B cell (primary cell): ENCODE measurements at regions not wholly inside any gene's neighbourhood (a gene's known extent, or its start where the extent isn't known, plus 50 kb on each side); places are given as distances from the start of the nearest gene placed in this dataset.

ENCODE experiments used
- ATAC-seq: fragments of 200-7000 bp; cut with Tn5 transposase; one replicate; pipeline ENCODE4 v1.10.0; 2021; ENCODE audit warnings: low read depth, mild to moderate bottlenecking, moderate number of reproducible peaks, moderate library complexity
- CTCF ChIA-PET: fragments of 350-600 bp; sonication (Branson Sonifier 250); formaldehyde crosslinking; loops from one replicate; lab custom pipeline; 2021; ENCODE audit warnings: antibody characterized with exemption, inconsistent platforms; lab: Charles Lee
- POLR2A ChIA-PET: fragments of 350-600 bp; sonication (Branson Sonifier 250); formaldehyde crosslinking; loops from one replicate; lab custom pipeline; 2021; ENCODE audit warnings: antibody characterized with exemption; lab: Charles Lee
- DNase-seq: peaks from one replicate; pipeline ENCODE4 v3.0.0; 2013
- H2AFZ ChIP-seq: 2 replicates; pipeline ENCODE4 v1.6.1; 2012; ENCODE audit warnings: mild to moderate bottlenecking, low read depth, low read length; ENCODE audit not compliant: insufficient read depth, poor library complexity, severe bottlenecking
- H3K27ac ChIP-seq, 2 donors: 1 replicate in 1 of 2; 2 replicates in 1 of 2; pipeline ENCODE4 v1.5.1; 2012 to 2013; ENCODE audit warnings: low read length in 2 of 2, mild to moderate bottlenecking in 2 of 2, moderate library complexity in 1 of 2
- H3K27me3 ChIP-seq, 4 experiments: fragments of 200-600 bp in 1 of 4; sonication (generic) in 1 of 4; replicated peaks in 1 of 4; 1 replicate in 2 of 4; 2 replicates in 2 of 4; pipeline versions ENCODE4 v1.6.1 to v1.7.0; 2013 to 2016; ENCODE audit warnings: low read length in 3 of 4, mild to moderate bottlenecking in 2 of 4, mixed read lengths in 1 of 4, moderate library complexity in 1 of 4; ENCODE audit not compliant: insufficient read depth in 4 of 4, control insufficient read depth in 3 of 4; ENCODE audit errors: control extremely low read depth in 1 of 4
- H3K36me3 ChIP-seq, 2 experiments: replicated peaks in 1 of 2; 1 replicate in 1 of 2; 2 replicates in 1 of 2; pipeline versions ENCODE4 v1.6.1 to v1.7.1; 2013; ENCODE audit warnings: low read length in 1 of 2; ENCODE audit not compliant: insufficient read depth in 2 of 2, control insufficient read depth in 1 of 2; ENCODE audit errors: control extremely low read depth in 1 of 2, extremely low read depth in 1 of 2
- H3K4me1 ChIP-seq, 2 donors: fragments of 200-600 bp in 1 of 2; sonication (generic) in 1 of 2; 1 replicate in 1 of 2; 2 replicates in 1 of 2; pipeline versions ENCODE4 v1.5.1 to v1.6.1; 2013 to 2017; ENCODE audit warnings: low read length in 2 of 2; ENCODE audit not compliant: control insufficient read depth in 2 of 2, insufficient read depth in 2 of 2
- H3K4me2 ChIP-seq: replicated peaks from 2 replicates; pipeline ENCODE3; 2012; ENCODE audit warnings: mild to moderate bottlenecking, low read depth, low read length; ENCODE audit not compliant: poor library complexity, severe bottlenecking
- H3K4me3 ChIP-seq, 5 experiments: fragments of 200-600 bp in 1 of 5; sonication (generic) in 1 of 5; 1 replicate in 3 of 5; 2 replicates in 2 of 5; pipeline versions ENCODE4 v1.5.1 to v1.7.0; 2011 to 2016; ENCODE audit warnings: low read length in 4 of 5, mild to moderate bottlenecking in 4 of 5, low read depth in 2 of 5, control low read depth in 1 of 5, moderate library complexity in 1 of 5; ENCODE audit not compliant: insufficient read depth in 1 of 5; ENCODE audit errors: control extremely low read depth in 1 of 5, extremely low read depth in 1 of 5
- H3K79me2 ChIP-seq: fragments of 200-600 bp; sonication (generic); one replicate; pipeline ENCODE4 v1.6.0; 2016; ENCODE audit warnings: low read length; ENCODE audit not compliant: control insufficient read depth, insufficient read depth
- H3K9ac ChIP-seq: fragments of 200-600 bp; sonication (generic); 2 replicates; pipeline ENCODE4 v1.6.1; 2017; ENCODE audit warnings: mild to moderate bottlenecking, low read length, moderate library complexity
- H3K9me3 ChIP-seq, 3 donors: one replicate each; pipeline versions ENCODE4 v1.6.1 to v1.7.1; 2013; ENCODE audit warnings: low read length in 2 of 3; ENCODE audit not compliant: control insufficient read depth in 2 of 3, insufficient read depth in 1 of 3; ENCODE audit errors: control extremely low read depth in 1 of 3
- H4K20me1 ChIP-seq: 2 replicates; pipeline ENCODE4 v1.6.0; 2012; ENCODE audit warnings: mild to moderate bottlenecking, low read length; ENCODE audit not compliant: insufficient read depth, control insufficient read depth, poor library complexity, severe bottlenecking
- H3K27ac Mint-ChIP-seq: one replicate; pipeline ENCODE4 v1.8.0; 2021; ENCODE audit warnings: mixed read lengths
- H3K27me3 Mint-ChIP-seq: one replicate; pipeline ENCODE4 v1.8.0; 2021; ENCODE audit warnings: mixed read lengths
- H3K4me1 Mint-ChIP-seq: one replicate; pipeline ENCODE4 v1.8.0; 2021; ENCODE audit warnings: mixed read lengths
- H3K4me3 Mint-ChIP-seq: one replicate; pipeline ENCODE4 v1.8.0; 2021; ENCODE audit warnings: mixed read lengths
- H3K9me3 Mint-ChIP-seq: one replicate; pipeline ENCODE4 v1.8.0; 2022; ENCODE audit warnings: mixed read lengths; ENCODE audit not compliant: insufficient read depth
- EZH2 ChIP-seq: IDR thresholded peaks from 2 replicates; pipeline ENCODE4 v1.6.1; 2012; ENCODE audit warnings: borderline replicate concordance, low read depth, mild to moderate bottlenecking, moderate library complexity, low read length; ENCODE audit not compliant: insufficient read depth, poor library complexity, severe bottlenecking
- WGBS: methylation state at CpG from one replicate; pipeline ENCODE4 v1.1.5; 2013; ENCODE audit warnings: missing lambda C conversion rate; ENCODE audit not compliant: insufficient coverage; 5-methylcytosine and 5-hydroxymethylcytosine counted together
- intact Hi-C: fragments of 100-400 bp; cut with micrococcal nuclease; formaldehyde crosslinking; loops from one replicate; pipeline ENCODE4 v1.10.0; 2022
- TF ChIP-seq, protein P1 (sequence below): fragments of 200-600 bp; IDR thresholded peaks from one replicate; pipeline ENCODE4 v1.8.0; 2022; ENCODE audit warnings: antibody characterized with exemption, mild to moderate bottlenecking

DNA sequence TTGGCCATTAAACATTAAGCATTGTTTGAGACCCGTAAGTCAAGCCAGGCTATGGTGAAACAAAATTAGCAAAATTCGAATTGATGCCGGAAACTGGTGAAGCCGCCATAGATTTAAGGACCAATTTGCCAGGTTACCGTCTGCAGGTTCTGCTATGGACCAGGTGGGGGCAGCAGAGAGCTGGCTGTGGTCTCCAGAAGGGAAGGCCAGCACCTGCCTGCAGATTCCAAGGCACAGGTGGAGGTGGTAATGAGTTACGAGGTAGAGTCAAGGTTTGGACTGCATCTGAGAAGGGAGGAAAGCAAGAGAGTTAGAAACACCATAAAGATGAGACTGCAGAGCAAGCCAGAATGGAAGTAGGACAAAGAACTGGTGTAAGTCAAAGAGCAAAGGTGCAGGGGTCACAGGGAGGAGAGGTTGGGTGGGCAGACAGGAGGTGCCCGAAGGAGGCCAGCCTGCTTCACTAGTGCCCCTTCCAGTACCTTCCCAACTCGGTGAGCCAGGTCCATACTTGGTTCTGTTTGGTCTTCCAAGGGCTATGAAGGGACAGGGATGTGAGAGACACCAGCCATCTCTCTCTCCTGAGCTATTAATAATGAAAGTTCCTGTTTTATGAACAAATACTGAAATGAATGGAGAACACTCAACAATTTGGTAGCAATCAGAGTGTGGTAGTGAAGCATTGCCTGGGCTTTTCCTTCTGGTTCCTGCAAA lies 131.6 kb upstream of the ESR1 start:
- H3K27ac Mint-ChIP-seq, result no peak overlapping the region
- no peak overlapping the region for H3K27ac ChIP-seq
- no peaks in the 10 kb centered on the region for H3K79me2 ChIP-seq
- no peak overlapping the region for H3K4me3 ChIP-seq
- no peaks in the 10 kb centered on the region for H3K36me3 ChIP-seq
- 60% methylated on average over 6 of the region's 8 CpGs for WGBS
- no peaks in the 10 kb centered on the region for H3K27me3 Mint-ChIP-seq
- no peaks in the 10 kb centered on the region for H3K9me3 Mint-ChIP-seq
- H3K4me3 Mint-ChIP-seq, result no peak overlapping the region
- peak; percentile 92 for ATAC-seq
- H3K9ac ChIP-seq, result no peak overlapping the region
- peak; percentile 71 for DNase-seq
- H3K4me1 Mint-ChIP-seq, result peaks cover 3% of the 10 kb centered on the region
- H3K27me3 ChIP-seq, result no peaks in the 10 kb centered on the region
- POLR2A ChIA-PET, result interaction anchor here (0.6 kb wide), 1 partner anchor 595 kb away, joined by 3 read pairs; no protein-coding TSS in a partner anchor
- intact Hi-C loops, result loop anchor here (1.0 kb wide), 2 partner anchors 448 to 592 kb away; no protein-coding TSS in a partner anchor
- no peaks in the 10 kb centered on the region for H3K4me1 ChIP-seq
- no peak overlapping the region for H2AFZ ChIP-seq
- CTCF ChIA-PET, result interaction anchor here (0.5 to 3.0 kb wide), 10 partner anchors 14 to 595 kb away, joined by 3 to 27 read pairs (median 4); no protein-coding TSS in a partner anchor
- no peaks in the 10 kb centered on the region for H4K20me1 ChIP-seq
- H3K4me2 ChIP-seq, result no peak overlapping the region
- H3K9me3 ChIP-seq, result no peaks in the 10 kb centered on the region
- TF ChIP-seq EZH2, result no peak
- TF ChIP-seq, protein P1, sequence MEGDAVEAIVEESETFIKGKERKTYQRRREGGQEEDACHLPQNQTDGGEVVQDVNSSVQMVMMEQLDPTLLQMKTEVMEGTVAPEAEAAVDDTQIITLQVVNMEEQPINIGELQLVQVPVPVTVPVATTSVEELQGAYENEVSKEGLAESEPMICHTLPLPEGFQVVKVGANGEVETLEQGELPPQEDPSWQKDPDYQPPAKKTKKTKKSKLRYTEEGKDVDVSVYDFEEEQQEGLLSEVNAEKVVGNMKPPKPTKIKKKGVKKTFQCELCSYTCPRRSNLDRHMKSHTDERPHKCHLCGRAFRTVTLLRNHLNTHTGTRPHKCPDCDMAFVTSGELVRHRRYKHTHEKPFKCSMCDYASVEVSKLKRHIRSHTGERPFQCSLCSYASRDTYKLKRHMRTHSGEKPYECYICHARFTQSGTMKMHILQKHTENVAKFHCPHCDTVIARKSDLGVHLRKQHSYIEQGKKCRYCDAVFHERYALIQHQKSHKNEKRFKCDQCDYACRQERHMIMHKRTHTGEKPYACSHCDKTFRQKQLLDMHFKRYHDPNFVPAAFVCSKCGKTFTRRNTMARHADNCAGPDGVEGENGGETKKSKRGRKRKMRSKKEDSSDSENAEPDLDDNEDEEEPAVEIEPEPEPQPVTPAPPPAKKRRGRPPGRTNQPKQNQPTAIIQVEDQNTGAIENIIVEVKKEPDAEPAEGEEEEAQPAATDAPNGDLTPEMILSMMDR, result peak; percentile 96

DNA sequence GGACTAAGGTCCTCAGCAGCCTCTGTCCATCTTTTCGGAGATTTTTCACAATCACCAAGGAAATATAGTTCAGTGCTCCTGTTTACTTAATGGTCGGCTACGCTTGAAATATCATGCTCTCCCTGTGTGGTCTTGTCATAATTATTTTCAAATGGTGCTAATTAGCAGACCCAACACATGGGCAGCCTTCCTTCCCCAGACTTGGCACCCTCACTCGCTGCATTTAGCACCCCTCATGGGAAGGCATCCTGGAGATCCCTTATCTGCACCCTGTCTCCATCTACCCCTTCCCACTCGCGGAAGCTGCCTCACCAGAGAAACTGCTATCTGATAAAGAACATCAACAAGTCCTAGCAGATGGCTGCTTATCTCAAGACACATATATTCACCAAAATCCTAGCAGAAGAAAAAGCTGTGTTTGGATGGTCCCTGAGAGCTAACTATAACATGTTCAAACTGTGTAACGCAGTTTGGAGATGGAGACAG lies 131.0 kb upstream of the ESR1 start:
- Histone ChIP-seq H3K9me3 (no peaks in the 10 kb centered on the region), H3K4me2 (no peak overlapping the region), H2AFZ (no peak overlapping the region), H3K36me3 (no peaks in the 10 kb centered on the region), H3K27me3 (no peaks in the 10 kb centered on the region), H4K20me1 (no peaks in the 10 kb centered on the region), H3K4me3 (no peak overlapping the region), H3K4me1 (peaks cover under 1 to 6% of the 10 kb centered on the region in 2 donors), H3K79me2 (no peaks in the 10 kb centered on the region), H3K27ac (no peak overlapping the region), H3K9ac (no peak overlapping the region)
- ChIA-PET POLR2A (interaction anchor here (0.6 kb wide), 1 partner anchor 595 kb away, joined by 3 read pairs; no protein-coding TSS in a partner anchor), CTCF (interaction anchor here (0.5 to 3.0 kb wide), 10 partner anchors 13 to 594 kb away, joined by 3 to 27 read pairs (median 4); no protein-coding TSS in a partner anchor)
- H3K27ac Mint-ChIP-seq, result no peak overlapping the region
- no peak for TF ChIP-seq EZH2
- TF ChIP-seq, protein P1, result no peak
- ATAC-seq, result no peak
- H3K4me3 Mint-ChIP-seq, result no peak overlapping the region
- 78% methylated on average over 4 of the region's 7 CpGs for WGBS
- H3K4me1 Mint-ChIP-seq, result peaks cover 8% of the 10 kb centered on the region
- intact Hi-C loops, result no loop called here
- H3K27me3 Mint-ChIP-seq, result no peaks in the 10 kb centered on the region
- H3K9me3 Mint-ChIP-seq, result no peaks in the 10 kb centered on the region
- no peak for DNase-seq
